HEK293 (cell line): ENCODE measurements at regions not wholly inside any gene's neighbourhood (a gene's known extent, or its start where the extent isn't known, plus 50 kb on each side); places are given as distances from the start of the nearest gene placed in this dataset.

Experiments
- CTCF ChIA-PET: fragments of 350-600 bp; formaldehyde crosslinking; extraction: SDS; loops from one replicate; lab custom pipeline; 2021; ENCODE audit warnings: antibody characterized with exemption; lab: Yijun Ruan, JAX
- POLR2A ChIA-PET: fragments of 300-600 bp; formaldehyde crosslinking; extraction: SDS; loops from one replicate; lab custom pipeline; 2020; ENCODE audit warnings: antibody characterized with exemption, inconsistent platforms; lab: Yijun Ruan, JAX
- H3K27ac ChIP-seq: fragments of 200-500 bp; sonication (Bioruptor generic); 2 replicates; pipeline ENCODE4 v1.5.1; 2014; ENCODE audit warnings: low read depth, low read length, control low read depth, inconsistent platforms; ENCODE audit errors: extremely low read depth
- H3K36me3 ChIP-seq, 2 experiments: fragments of 200-500 bp in 1 of 2; sonication (Bioruptor generic) in 1 of 2; 1 replicate in 1 of 2; 2 replicates in 1 of 2; pipeline ENCODE4 v1.5.1; 2014 to 2017; ENCODE audit warnings: inconsistent platforms in 2 of 2, low read length in 2 of 2; ENCODE audit not compliant: control insufficient read depth in 2 of 2, insufficient read depth in 1 of 2
- H3K4me1 ChIP-seq: fragments of 200-500 bp; sonication (Bioruptor generic); 2 replicates; pipeline ENCODE4 v1.5.1; 2014; ENCODE audit warnings: mild to moderate bottlenecking, low read length, inconsistent platforms; ENCODE audit not compliant: control insufficient read depth, insufficient read depth
- H3K4me3 ChIP-seq: 2 replicates; pipeline ENCODE4 v1.5.1; 2011; ENCODE audit warnings: low read depth, mild to moderate bottlenecking, control low read depth, low read length, moderate library complexity
- H3K9me3 ChIP-seq: fragments of 200-500 bp; sonication (Bioruptor generic); 2 replicates; pipeline ENCODE4 v1.5.1; 2014; ENCODE audit warnings: low read depth, low read length, inconsistent platforms; ENCODE audit not compliant: control insufficient read depth, insufficient read depth
- AEBP2 ChIP-seq: fragments of 450-650 bp; formaldehyde crosslinking; IDR thresholded peaks from 2 replicates; pipeline ENCODE4 v1.5.1; 2016; ENCODE audit warnings: missing biosample characterization, missing genetic modification characterization, borderline replicate concordance
- BCL6B ChIP-seq: fragments of 450-650 bp; formaldehyde crosslinking; IDR thresholded peaks from 2 replicates; pipeline ENCODE4 v1.5.1; 2017; ENCODE audit warnings: missing biosample characterization, missing genetic modification characterization
- ELK4 ChIP-seq: IDR thresholded peaks from 2 replicates; pipeline ENCODE4 v1.6.1; 2011; ENCODE audit warnings: mild to moderate bottlenecking, low read depth, low read length, borderline replicate concordance
- GLIS1 ChIP-seq: fragments of 450-650 bp; formaldehyde crosslinking; IDR thresholded peaks from 2 replicates; pipeline ENCODE4 v1.5.1; 2016; ENCODE audit warnings: missing biosample characterization, missing genetic modification characterization
- GLIS2 ChIP-seq: fragments of 450-650 bp; formaldehyde crosslinking; IDR thresholded peaks from 2 replicates; pipeline ENCODE4 v1.5.1; 2016; ENCODE audit warnings: missing biosample characterization, missing genetic modification characterization
- IKZF3 ChIP-seq: fragments of 450-650 bp; IDR thresholded peaks from 2 replicates; pipeline ENCODE4 v1.5.0; 2018; ENCODE audit warnings: missing biosample characterization, mild to moderate bottlenecking, missing genetic modification characterization, moderate library complexity
- KLF1 ChIP-seq: fragments of 450-650 bp; formaldehyde crosslinking; IDR thresholded peaks from 2 replicates; pipeline ENCODE4 v1.5.1; 2016; ENCODE audit warnings: missing biosample characterization, missing genetic modification characterization
- PRDM4 ChIP-seq: fragments of 450-650 bp; formaldehyde crosslinking; IDR thresholded peaks from 2 replicates; pipeline ENCODE4 v1.5.1; 2017; ENCODE audit warnings: missing biosample characterization, missing genetic modification characterization
- SCRT2 ChIP-seq: fragments of 450-650 bp; formaldehyde crosslinking; IDR thresholded peaks from 2 replicates; pipeline ENCODE4 v1.5.1; 2016; ENCODE audit warnings: missing biosample characterization, missing genetic modification characterization
- SP2 ChIP-seq: fragments of 450-650 bp; formaldehyde crosslinking; IDR thresholded peaks from 2 replicates; pipeline ENCODE4 v1.5.1; 2016; ENCODE audit warnings: missing biosample characterization, missing genetic modification characterization
- TCF7L2 ChIP-seq: IDR thresholded peaks from 2 replicates; pipeline ENCODE4 v1.6.1; 2011; ENCODE audit warnings: low read depth, mild to moderate bottlenecking, inconsistent platforms, low read length, moderate library complexity, borderline replicate concordance
- TRIM28 ChIP-seq: IDR thresholded peaks from 2 replicates; pipeline ENCODE4 v1.6.1; 2011; ENCODE audit warnings: low read length, control low read depth, borderline replicate concordance
- YY1 ChIP-seq: fragments of 450-650 bp; formaldehyde crosslinking; IDR thresholded peaks from 2 replicates; pipeline ENCODE4 v1.5.1; 2018; ENCODE audit warnings: missing biosample characterization, missing genetic modification characterization
- ZBTB20 ChIP-seq: fragments of 450-650 bp; formaldehyde crosslinking; IDR thresholded peaks from 2 replicates; pipeline ENCODE4 v1.5.1; 2016; ENCODE audit warnings: missing biosample characterization, missing genetic modification characterization
- ZBTB48 ChIP-seq: fragments of 450-650 bp; formaldehyde crosslinking; IDR thresholded peaks from 2 replicates; pipeline ENCODE4 v1.5.1; 2016; ENCODE audit warnings: missing biosample characterization, missing genetic modification characterization
- ZNF112 ChIP-seq: fragments of 450-650 bp; formaldehyde crosslinking; IDR thresholded peaks from 2 replicates; pipeline ENCODE4 v1.5.0; 2017; ENCODE audit warnings: missing biosample characterization, missing genetic modification characterization
- ZNF133 ChIP-seq: fragments of 450-650 bp; formaldehyde crosslinking; IDR thresholded peaks from 2 replicates; pipeline ENCODE4 v1.5.1; 2016; ENCODE audit warnings: missing biosample characterization, missing genetic modification characterization
- ZNF155 ChIP-seq: fragments of 450-650 bp; formaldehyde crosslinking; IDR thresholded peaks from 2 replicates; pipeline ENCODE4 v1.5.1; 2016; ENCODE audit warnings: missing biosample characterization, missing genetic modification characterization
- ZNF221 ChIP-seq: fragments of 450-650 bp; formaldehyde crosslinking; IDR thresholded peaks from 2 replicates; pipeline ENCODE4 v1.5.1; 2017; ENCODE audit warnings: missing biosample characterization, missing genetic modification characterization, borderline replicate concordance
- ZNF248 ChIP-seq: fragments of 450-650 bp; formaldehyde crosslinking; IDR thresholded peaks from 2 replicates; pipeline ENCODE4 v1.5.1; 2017; ENCODE audit warnings: missing biosample characterization, missing genetic modification characterization
- ZNF366 ChIP-seq: fragments of 450-650 bp; formaldehyde crosslinking; conservative IDR thresholded peaks from 2 replicates; pipeline ENCODE4 v1.5.1; 2016; ENCODE audit warnings: missing biosample characterization, missing genetic modification characterization
- ZNF433 ChIP-seq: fragments of 450-650 bp; formaldehyde crosslinking; IDR thresholded peaks from 2 replicates; pipeline ENCODE4 v1.5.1; 2016; ENCODE audit warnings: missing biosample characterization, missing genetic modification characterization, low read depth
- ZNF544 ChIP-seq: fragments of 450-650 bp; formaldehyde crosslinking; IDR thresholded peaks from 2 replicates; pipeline ENCODE4 v1.5.0; 2017; ENCODE audit warnings: missing biosample characterization, missing genetic modification characterization
- ZNF555 ChIP-seq: fragments of 450-650 bp; formaldehyde crosslinking; conservative IDR thresholded peaks from 2 replicates; pipeline ENCODE4 v1.5.1; 2017; ENCODE audit warnings: missing biosample characterization, mild to moderate bottlenecking, missing genetic modification characterization, inconsistent platforms
- ZNF558 ChIP-seq: fragments of 450-650 bp; formaldehyde crosslinking; IDR thresholded peaks from 2 replicates; pipeline ENCODE4 v1.5.1; 2016; ENCODE audit warnings: missing biosample characterization, missing genetic modification characterization
- ZNF747 ChIP-seq: fragments of 450-650 bp; formaldehyde crosslinking; IDR thresholded peaks from 2 replicates; pipeline ENCODE4 v1.5.1; 2016; ENCODE audit warnings: missing biosample characterization, missing genetic modification characterization
- ZNF776 ChIP-seq: fragments of 450-650 bp; formaldehyde crosslinking; IDR thresholded peaks from 2 replicates; pipeline ENCODE4 v1.5.0; 2017; ENCODE audit warnings: missing biosample characterization, missing genetic modification characterization, borderline replicate concordance
- ZNF777 ChIP-seq: fragments of 450-650 bp; formaldehyde crosslinking; IDR thresholded peaks from 2 replicates; pipeline ENCODE4 v1.5.1; 2017; ENCODE audit warnings: missing biosample characterization, missing genetic modification characterization, borderline replicate concordance
- ZNF837 ChIP-seq: fragments of 450-650 bp; formaldehyde crosslinking; IDR thresholded peaks from 2 replicates; pipeline ENCODE4 v1.5.1; 2016; ENCODE audit warnings: missing biosample characterization, missing genetic modification characterization

- CTCF ChIA-PET: no interaction called here
Observed at GRCh38 chr3:28738425-28738824, 389.8 kb upstream of the AZI2 start.

GRCh38 chr3:28739647-28740046, 391.0 kb upstream of the AZI2 start:
- TF ChIP-seq KLF1 (tag by site-specific recombination) (no peak), ZNF837 (tag by site-specific recombination) (no peak), ZNF112 (tag by site-specific recombination) (no peak), ZNF155 (tag by site-specific recombination) (no peak), ZNF221 (tag by site-specific recombination) (no peak), IKZF3 (no peak), ZNF555 (no peak), AEBP2 (no peak), SP2 (tag by site-specific recombination) (no peak), GLIS2 (tag by site-specific recombination) (no peak), ZNF558 (tag by site-specific recombination) (no peak), YY1 (tag by site-specific recombination) (no peak), ZBTB48 (no peak), SCRT2 (tag by site-specific recombination) (no peak), TCF7L2 (no peak)
- POLR2A ChIA-PET: no interaction called here

More at GRCh38 chr3:28738425-28738824, 389.8 kb upstream of the AZI2 start:
- no peak overlapping the region for H3K4me3 ChIP-seq
- H3K27ac ChIP-seq: no peak overlapping the region
- POLR2A ChIA-PET: no interaction called here
- H3K36me3 ChIP-seq: no peaks in the 10 kb centered on the region
- H3K4me1 ChIP-seq: no peaks in the 10 kb centered on the region
- H3K9me3 ChIP-seq: no peaks in the 10 kb centered on the region
- TF ChIP-seq GLIS1 (tag by site-specific recombination): no peak
- TF ChIP-seq ZNF433 (tag by site-specific recombination): no peak
- TF ChIP-seq TRIM28: no peak

GRCh38 chr3:28743271-28743670, 394.6 kb upstream of the AZI2 start:
- Histone ChIP-seq H3K4me3 (no peak overlapping the region), H3K36me3 (no peaks in the 10 kb centered on the region), H3K4me1 (no peaks in the 10 kb centered on the region), H3K27ac (no peak overlapping the region), H3K9me3 (no peaks in the 10 kb centered on the region)
- CTCF ChIA-PET: interaction anchor here (1.5 kb wide), 1 partner anchor 16 kb away, joined by 5 read pairs; no protein-coding TSS in a partner anchor
- POLR2A ChIA-PET: no interaction called here
- TF ChIP-seq ZNF544 (no peak), ZBTB20 (tag by site-specific recombination) (no peak), TCF7L2 (no peak), ZNF248 (tag by site-specific recombination) (no peak), ZNF366 (tag by site-specific recombination) (no peak), ZNF777 (tag by site-specific recombination) (no peak), ZNF747 (tag by site-specific recombination) (no peak), ZNF776 (tag by site-specific recombination) (no peak), ZNF133 (tag by site-specific recombination) (no peak), ZNF221 (tag by site-specific recombination) (no peak), ELK4 (no peak), BCL6B (tag by site-specific recombination) (no peak), PRDM4 (tag by site-specific recombination) (no peak)

More at GRCh38 chr3:28739647-28740046, 391.0 kb upstream of the AZI2 start:
- CTCF ChIA-PET: interaction anchor here (0.6 to 1.2 kb wide), 3 partner anchors 13 to 351 kb away, joined by 3 read pairs; no protein-coding TSS in a partner anchor
- Histone ChIP-seq H3K4me3 (no peak overlapping the region), H3K27ac (no peak overlapping the region), H3K36me3 (no peaks in the 10 kb centered on the region), H3K4me1 (no peaks in the 10 kb centered on the region), H3K9me3 (no peaks in the 10 kb centered on the region)
